Spleen (tissue), 7 donors: ENCODE measurements at regions not wholly inside any gene's neighbourhood (a gene's known extent, or its start where the extent isn't known, plus 50 kb on each side); places are given as distances from the start of the nearest gene placed in this dataset.

Experiments
- POLR2A ChIP-seq, 3 donors: fragments of 450-650 bp; IDR thresholded peaks; one replicate each; pipeline ENCODE4 v1.5.1; 2017; ENCODE audit warnings: antibody characterized with exemption in 3 of 3, mild to moderate bottlenecking in 1 of 3
- POLR2AphosphoS5 ChIP-seq, 3 donors: sonication (generic); formaldehyde crosslinking; IDR thresholded peaks; one replicate each; pipeline ENCODE4 v1.5.1; 2017; ENCODE audit warnings: antibody characterized with exemption in 3 of 3
- TF ChIP-seq, protein P1 (sequence below), 11 experiments: fragments of 200-600 bp in 7 of 11; fragments of 450-650 bp in 4 of 11; sonication (generic) in 4 of 11; IDR thresholded peaks in 8 of 11; conservative IDR thresholded peaks in 3 of 11; 1 replicate in 7 of 11; 2 replicates in 4 of 11; pipeline versions ENCODE4 v1.4.0 to v1.8.0; 2016 to 2021; ENCODE audit warnings: antibody characterized with exemption in 11 of 11, inconsistent platforms in 4 of 11, mild to moderate bottlenecking in 1 of 11
- donor health status: DM: no; HTN: no; CAD: no; lungs with moderate emphysema.
- donor health status: DM: no; HTN: no; CAD: no.
- donor health status: DM: no; HTN: no; CAD: no.

DNA sequence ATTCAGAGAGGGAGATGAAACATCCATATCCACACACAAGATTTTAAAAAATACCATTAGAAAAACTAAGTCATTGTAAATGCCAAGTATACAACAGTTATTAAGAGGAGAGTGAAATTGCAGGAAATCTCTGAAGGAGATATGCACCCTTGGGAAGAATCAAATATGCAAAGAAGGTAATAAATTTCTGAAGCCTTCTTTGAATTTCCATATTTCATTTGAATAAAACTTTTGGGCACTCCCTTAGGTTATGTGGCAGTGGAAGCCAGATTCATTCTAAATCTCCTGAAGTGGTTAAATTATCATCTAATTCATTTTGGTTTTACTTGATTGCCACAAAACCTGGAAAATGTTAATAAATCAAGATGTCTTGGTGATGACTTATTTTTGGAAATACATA lies 138.9 kb upstream of the CLEC14A start:
- TF ChIP-seq, protein P1, sequence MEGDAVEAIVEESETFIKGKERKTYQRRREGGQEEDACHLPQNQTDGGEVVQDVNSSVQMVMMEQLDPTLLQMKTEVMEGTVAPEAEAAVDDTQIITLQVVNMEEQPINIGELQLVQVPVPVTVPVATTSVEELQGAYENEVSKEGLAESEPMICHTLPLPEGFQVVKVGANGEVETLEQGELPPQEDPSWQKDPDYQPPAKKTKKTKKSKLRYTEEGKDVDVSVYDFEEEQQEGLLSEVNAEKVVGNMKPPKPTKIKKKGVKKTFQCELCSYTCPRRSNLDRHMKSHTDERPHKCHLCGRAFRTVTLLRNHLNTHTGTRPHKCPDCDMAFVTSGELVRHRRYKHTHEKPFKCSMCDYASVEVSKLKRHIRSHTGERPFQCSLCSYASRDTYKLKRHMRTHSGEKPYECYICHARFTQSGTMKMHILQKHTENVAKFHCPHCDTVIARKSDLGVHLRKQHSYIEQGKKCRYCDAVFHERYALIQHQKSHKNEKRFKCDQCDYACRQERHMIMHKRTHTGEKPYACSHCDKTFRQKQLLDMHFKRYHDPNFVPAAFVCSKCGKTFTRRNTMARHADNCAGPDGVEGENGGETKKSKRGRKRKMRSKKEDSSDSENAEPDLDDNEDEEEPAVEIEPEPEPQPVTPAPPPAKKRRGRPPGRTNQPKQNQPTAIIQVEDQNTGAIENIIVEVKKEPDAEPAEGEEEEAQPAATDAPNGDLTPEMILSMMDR (IDR thresholded peaks at IDR 0.05 in 8 of 11, conservative IDR thresholded peaks at IDR 0.05 in 3 of 11) = no peak
- TF ChIP-seq POLR2A (IDR thresholded peaks at IDR 0.05) = no peak
- no peak for TF ChIP-seq POLR2AphosphoS5 (IDR thresholded peaks at IDR 0.05)
